H1 (cell line): ENCODE measurements at regions not wholly inside any gene's neighbourhood (a gene's known extent, or its start where the extent isn't known, plus 50 kb on each side); places are given as distances from the start of the nearest gene placed in this dataset.

Experiments
- CTCF ChIA-PET: fragments of 300-600 bp; sonication (Branson Sonifier 250); formaldehyde crosslinking; loops from one replicate; lab custom pipeline; 2021; ENCODE audit not compliant: partially characterized antibody; lab: Charles Lee
- POLR2A ChIA-PET: fragments of 300-600 bp; sonication (Branson Sonifier 250); formaldehyde crosslinking; loops from one replicate; lab custom pipeline; 2021; ENCODE audit warnings: inconsistent platforms; ENCODE audit not compliant: partially characterized antibody; lab: Charles Lee
- DNase-seq, 2 experiments: peaks; one replicate each; pipeline versions ENCODE4 v3.0.0 to v3.0.0-alpha.2; 2010 to 2022; ENCODE audit warnings: low spot score in 2 of 2, low read depth in 1 of 2, mixed read lengths in 1 of 2
- FAIRE-seq: peaks from 2 replicates; lab custom pipeline; 2011; peaks lifted over from hg19 to GRCh38; lab: Jason Lieb, UNC
- H2AFZ ChIP-seq: 2 replicates; pipeline ENCODE4 v1.8.1; 2012; ENCODE audit warnings: low read length, inconsistent platforms
- H2AK5ac ChIP-seq: 2 replicates; pipeline ENCODE4 v1.6.1; 2013; ENCODE audit warnings: low read depth, low read length
- H2BK120ac ChIP-seq: replicated peaks from 2 replicates; pipeline ENCODE3; 2013; ENCODE audit warnings: low read depth, low read length, inconsistent platforms
- H2BK12ac ChIP-seq: 2 replicates; pipeline ENCODE4 v1.6.1; 2013; ENCODE audit warnings: low read depth, low read length
- H2BK15ac ChIP-seq: 2 replicates; pipeline ENCODE4 v1.6.1; 2013; ENCODE audit warnings: low read length
- H2BK20ac ChIP-seq: 2 replicates; pipeline ENCODE4 v1.6.1; 2013; ENCODE audit warnings: low read length
- H2BK5ac ChIP-seq: 2 replicates; pipeline ENCODE4 v1.6.1; 2013; ENCODE audit warnings: low read depth, low read length
- H3K14ac ChIP-seq: 2 replicates; pipeline ENCODE4 v1.6.1; 2013; ENCODE audit warnings: inconsistent platforms; ENCODE audit not compliant: insufficient read length
- H3K18ac ChIP-seq: 2 replicates; pipeline ENCODE4 v1.6.1; 2013; ENCODE audit warnings: low read length; ENCODE audit errors: extremely low read depth
- H3K23ac ChIP-seq: 2 replicates; pipeline ENCODE4 v1.6.1; 2013; ENCODE audit warnings: inconsistent platforms; ENCODE audit not compliant: insufficient read length
- H3K23me2 ChIP-seq: 2 replicates; pipeline ENCODE4 v1.6.1; 2013; ENCODE audit warnings: low read depth, low read length
- H3K27ac ChIP-seq: 2 replicates; pipeline ENCODE4 v1.6.1; 2011; ENCODE audit warnings: low read depth, low read length, inconsistent platforms
- H3K27me3 ChIP-seq, 4 experiments: replicated peaks in 1 of 4; 1 replicate in 1 of 4; 2 replicates in 3 of 4; pipeline versions ENCODE4 v1.6.1 to v1.8.1; 2011 to 2013; ENCODE audit warnings: low read length in 3 of 4, mild to moderate bottlenecking in 3 of 4, inconsistent platforms in 2 of 4, mixed read lengths in 2 of 4, moderate library complexity in 1 of 4; ENCODE audit not compliant: control insufficient read depth in 3 of 4, insufficient read depth in 3 of 4; ENCODE audit errors: extremely low read depth in 1 of 4
- H3K36me3 ChIP-seq, 4 experiments: 2 replicates each; pipeline versions ENCODE4 v1.6.1 to v1.8.1; 2011 to 2013; ENCODE audit warnings: mild to moderate bottlenecking in 4 of 4, low read length in 3 of 4, moderate library complexity in 2 of 4, control low read depth in 1 of 4, inconsistent platforms in 1 of 4; ENCODE audit not compliant: insufficient read depth in 4 of 4, control insufficient read depth in 2 of 4
- H3K4ac ChIP-seq: replicated peaks from 2 replicates; pipeline ENCODE3; 2013; ENCODE audit warnings: low read length, low read depth, mixed read lengths, inconsistent platforms; ENCODE audit not compliant: insufficient read length
- H3K4me1 ChIP-seq, 4 experiments: replicated peaks in 1 of 4; 1 replicate in 1 of 4; 2 replicates in 3 of 4; pipeline versions ENCODE4 v1.6.1 to v1.8.1; 2011 to 2013; ENCODE audit warnings: low read length in 3 of 4, inconsistent platforms in 2 of 4, mixed read lengths in 1 of 4; ENCODE audit not compliant: insufficient read depth in 4 of 4, control insufficient read depth in 3 of 4
- H3K4me2 ChIP-seq, 2 experiments: 2 replicates each; pipeline versions ENCODE4 v1.6.1 to v1.8.1; 2011 to 2013; ENCODE audit warnings: low read depth in 2 of 2, low read length in 2 of 2, control low read depth in 1 of 2, inconsistent platforms in 1 of 2, mild to moderate bottlenecking in 1 of 2; ENCODE audit not compliant: insufficient read depth in 1 of 2
- H3K4me3 ChIP-seq, 4 experiments: fragments of 200-600, 300-600 bp in 1 of 4; sonication (generic), shearing (Covaris generic), sonication (Bioruptor Twin) in 1 of 4; 2 replicates each; pipeline versions ENCODE4 v1.5.1 to v1.8.1; 2011 to 2016; ENCODE audit warnings: low read length in 4 of 4, low read depth in 3 of 4, control low read depth in 2 of 4, inconsistent platforms in 2 of 4, mild to moderate bottlenecking in 2 of 4, mixed read lengths in 1 of 4, moderate library complexity in 1 of 4; ENCODE audit not compliant: insufficient read depth in 2 of 4; ENCODE audit errors: extremely low read depth in 1 of 4
- H3K56ac ChIP-seq: replicated peaks from 2 replicates; pipeline ENCODE3; 2013; ENCODE audit warnings: low read depth, mild to moderate bottlenecking, mixed read lengths, low read length, inconsistent platforms; ENCODE audit not compliant: insufficient read length
- H3K79me1 ChIP-seq: 2 replicates; pipeline ENCODE4 v1.6.1; 2013; ENCODE audit warnings: low read depth, low read length, control low read depth
- H3K79me2 ChIP-seq, 2 experiments: 2 replicates each; pipeline versions ENCODE4 v1.6.1 to v1.8.1; 2012 to 2013; ENCODE audit warnings: low read length in 2 of 2, mild to moderate bottlenecking in 2 of 2, inconsistent platforms in 1 of 2; ENCODE audit not compliant: insufficient read depth in 2 of 2, control insufficient read depth in 1 of 2
- H3K9ac ChIP-seq, 4 experiments: replicated peaks in 1 of 4; 1 replicate in 1 of 4; 2 replicates in 3 of 4; pipeline versions ENCODE4 v1.6.1 to v1.8.1; 2011 to 2013; ENCODE audit warnings: low read depth in 3 of 4, low read length in 3 of 4, control low read depth in 2 of 4, mild to moderate bottlenecking in 2 of 4, moderate library complexity in 2 of 4, inconsistent platforms in 1 of 4; ENCODE audit errors: extremely low read depth in 1 of 4
- H3K9me3 ChIP-seq, 2 experiments: 2 replicates each; pipeline versions ENCODE4 v1.6.1 to v1.8.1; 2012 to 2013; ENCODE audit warnings: mild to moderate bottlenecking in 2 of 2, moderate library complexity in 2 of 2, control low read depth in 1 of 2, inconsistent platforms in 1 of 2, low read depth in 1 of 2, low read length in 1 of 2, mixed read lengths in 1 of 2; ENCODE audit not compliant: insufficient read depth in 2 of 2
- H4K20me1 ChIP-seq, 2 experiments: replicated peaks in 1 of 2; 2 replicates each; pipeline versions ENCODE3 to v1.8.1; 2011 to 2013; ENCODE audit warnings: inconsistent platforms in 2 of 2, low read length in 2 of 2, mild to moderate bottlenecking in 1 of 2; ENCODE audit not compliant: insufficient read depth in 2 of 2, control insufficient read depth in 1 of 2
- H4K5ac ChIP-seq: 2 replicates; pipeline ENCODE4 v1.6.1; 2013; ENCODE audit warnings: low read length, low read depth, mixed read lengths, inconsistent platforms; ENCODE audit not compliant: insufficient read length
- H4K8ac ChIP-seq: 2 replicates; pipeline ENCODE4 v1.8.0; 2013; ENCODE audit warnings: mild to moderate bottlenecking, moderate library complexity, low read length, inconsistent platforms; ENCODE audit not compliant: insufficient read depth; ENCODE audit errors: extremely low read depth
- H4K91ac ChIP-seq: replicated peaks from 2 replicates; pipeline ENCODE3; 2013; ENCODE audit warnings: low read length, mixed read lengths, inconsistent platforms; ENCODE audit not compliant: insufficient read length
- CBX5 ChIP-seq: fragments of 300-800, 300-1000 bp; sonication (generic); IDR thresholded peaks from 2 replicates; pipeline ENCODE4 v1.7.1; 2016; ENCODE audit warnings: antibody characterized with exemption, low read length, low read depth
- CBX8 ChIP-seq: fragments of 300-800, 300-1000 bp; sonication (generic); IDR thresholded peaks from 2 replicates; pipeline ENCODE4 v1.7.1; 2016; ENCODE audit warnings: low read depth, low read length, borderline replicate concordance
- CHD1 ChIP-seq: IDR thresholded peaks from 2 replicates; pipeline ENCODE4 v1.6.1; 2012; ENCODE audit warnings: low read depth, low read length, improper control_type of control experiment
- CREB1 ChIP-seq: IDR thresholded peaks from 2 replicates; pipeline ENCODE4 v1.6.1; 2012; ENCODE audit warnings: inconsistent platforms
- CTBP2 ChIP-seq: IDR thresholded peaks from 2 replicates; pipeline ENCODE4 v1.7.0; 2011; ENCODE audit warnings: borderline replicate concordance, mild to moderate bottlenecking, moderate library complexity, mixed read lengths, low read length; ENCODE audit not compliant: insufficient read depth, insufficient read length
- FOSL1 ChIP-seq: IDR thresholded peaks from 2 replicates; pipeline ENCODE4 v1.6.1; 2011; ENCODE audit warnings: mild to moderate bottlenecking, low read depth, low read length, moderate library complexity; ENCODE audit not compliant: insufficient read depth
- GABPA ChIP-seq: IDR thresholded peaks from 2 replicates; pipeline ENCODE4 v1.6.1; 2011; ENCODE audit warnings: mild to moderate bottlenecking, low read length, moderate library complexity, borderline replicate concordance; ENCODE audit not compliant: insufficient read depth
- KDM1A ChIP-seq: fragments of 200-600, 300-600 bp; sonication (generic); IDR thresholded peaks from 2 replicates; pipeline ENCODE4 v1.7.1; 2016; ENCODE audit warnings: mild to moderate bottlenecking, low read length, borderline replicate concordance
- POLR2AphosphoS5 ChIP-seq: IDR thresholded peaks from 2 replicates; pipeline ENCODE4 v1.6.1; 2011; ENCODE audit warnings: low read depth, low read length
- RAD21 ChIP-seq, 2 experiments: IDR thresholded peaks in 1 of 2; conservative IDR thresholded peaks in 1 of 2; 2 replicates each; pipeline ENCODE4 v1.6.1; 2011; ENCODE audit warnings: low read depth in 2 of 2, low read length in 2 of 2, improper control_type of control experiment in 1 of 2, inconsistent platforms in 1 of 2, mild to moderate bottlenecking in 1 of 2, moderate library complexity in 1 of 2
- SIRT6 ChIP-seq: IDR thresholded peaks from one replicate; pipeline ENCODE4 v1.7.1; 2012; ENCODE audit warnings: low read length, inconsistent platforms
- SIX5 ChIP-seq: IDR thresholded peaks from 2 replicates; pipeline ENCODE4 v1.6.1; 2011; ENCODE audit warnings: mild to moderate bottlenecking, low read depth, low read length
- SRF ChIP-seq: IDR thresholded peaks from 2 replicates; pipeline ENCODE4 v1.6.1; 2011; ENCODE audit warnings: mild to moderate bottlenecking, low read depth, low read length, moderate library complexity
- TCF12 ChIP-seq: IDR thresholded peaks from 2 replicates; pipeline ENCODE4 v1.6.1; 2011; ENCODE audit warnings: low read depth, mild to moderate bottlenecking, low read length
- TEAD4 ChIP-seq: IDR thresholded peaks from 2 replicates; pipeline ENCODE4 v1.6.1; 2012; ENCODE audit warnings: low read depth, low read length, inconsistent platforms, mixed read lengths
- WGBS, 2 experiments: shearing (Covaris generic) in 1 of 2; methylation state at CpG; one replicate each; pipeline versions ENCODE4 v1.1.6 to v1.1.7; 2013 to 2015; ENCODE audit warnings: low lambda C conversion rate in 2 of 2, mixed read lengths in 2 of 2, inconsistent platforms in 1 of 2, low coverage in 1 of 2, missing lambda C conversion rate in 1 of 2; ENCODE audit not compliant: insufficient replicate concordance in 2 of 2, insufficient coverage in 1 of 2, insufficient read length in 1 of 2; ENCODE audit errors: extremely low coverage in 1 of 2, missing lambda C conversion rate in 1 of 2; 5-methylcytosine and 5-hydroxymethylcytosine counted together

GRCh38 chr20:29448806-29449470, 1808.5 kb upstream of the DEFB115 start:
- Histone ChIP-seq H3K4me1 (no peaks in the 10 kb centered on the region), H3K14ac (no peak overlapping the region), H2BK20ac (no peak overlapping the region), H2BK15ac (no peak overlapping the region), H2AK5ac (no peak overlapping the region), H3K79me1 (no peaks in the 10 kb centered on the region), H3K4me2 (no peak overlapping the region), H3K23ac (no peak overlapping the region), H4K91ac (no peak overlapping the region), H3K36me3 (no peaks in the 10 kb centered on the region), H4K5ac (no peak overlapping the region), H4K20me1 (no peaks in the 10 kb centered on the region), H3K23me2 (peaks cover 3% of the 10 kb centered on the region; the same call in 1 of the 2 replicates), H3K9me3 (peaks cover 38 to 48% of the 10 kb centered on the region in 2 experiments), H3K9ac (no peak overlapping the region), H4K8ac (no peak overlapping the region), H3K27ac (no peak overlapping the region), H3K27me3 (no peaks in the 10 kb centered on the region), H3K4me3 (no peak overlapping the region), H2AFZ (no peak overlapping the region), H3K4ac (no peak overlapping the region), H3K18ac (no peak overlapping the region), H2BK5ac (no peak overlapping the region), H3K79me2 (no peaks in the 10 kb centered on the region), H3K56ac (no peak overlapping the region), H2BK120ac (no peak overlapping the region), H2BK12ac (no peak overlapping the region)
- POLR2A ChIA-PET: no interaction called here
- CTCF ChIA-PET: no interaction called here
- DNase-seq (no peak), FAIRE-seq (no peak)
- WGBS, 2 experiments: 82% methylated on average over 15 of the region's 23 CpGs; no CpG with 5 or more reads in 1 of the 2 experiments
- no peak for TF ChIP-seq POLR2AphosphoS5
- no peak for TF ChIP-seq SIRT6
- no peak for TF ChIP-seq CTBP2
- no peak for TF ChIP-seq GABPA
- TF ChIP-seq KDM1A: no peak
- no peak for TF ChIP-seq RAD21 (IDR thresholded peaks at IDR 0.05 in 1 of 2, conservative IDR thresholded peaks at IDR 0.05 in 1 of 2; ENCODE audit: low read depth in 2 of 2, low read length in 2 of 2)
- TF ChIP-seq TEAD4: no peak
- TF ChIP-seq CREB1: no peak
- TF ChIP-seq FOSL1: no peak
- no peak for TF ChIP-seq SIX5
- TF ChIP-seq TCF12: no peak
- no peak for TF ChIP-seq CHD1
- no peak for TF ChIP-seq SRF
- TF ChIP-seq CBX5: no peak
- TF ChIP-seq CBX8: no peak
